NCI-H1092 (cell line): ENCODE measurements at regions not wholly inside any gene's neighbourhood (a gene's known extent, or its start where the extent isn't known, plus 50 kb on each side); places are given as distances from the start of the nearest gene placed in this dataset.
"Not testable (repeated sequence)": the region's sequence is repeated elsewhere in the genome, so short reads cannot be mapped to it uniquely, and the experiment has no call there.

Experiments
- DNase-seq: peaks from one replicate; lab custom pipeline; 2025; lab: John Stamatoyannopoulos, UW

- DNase-seq: no peak
These were observed 716.4 kb downstream of the AMY1C start for GRCh38 chr1:104466068-104466467.

GRCh38 chr1:104467590-104467989, 717.9 kb downstream of the AMY1C start:
- no peak for DNase-seq

- DNase-seq: no peak
These were observed 718.6 kb downstream of the AMY1C start for GRCh38 chr1:104468282-104468681.

- no peak for DNase-seq
These were observed 726.4 kb downstream of the AMY1C start for GRCh38 chr1:104476126-104476525.

- no peak for DNase-seq
These were observed 738.8 kb downstream of the AMY1C start for GRCh38 chr1:104488296-104489015.

- no peak for DNase-seq
These were observed 776.6 kb downstream of the AMY1C start for GRCh38 chr1:104526158-104526795.

GRCh38 chr1:104531990-104532389, 782.3 kb downstream of the AMY1C start:
- no peak for DNase-seq

GRCh38 chr1:104574620-104575019, 824.9 kb downstream of the AMY1C start:
- no peak for DNase-seq

GRCh38 chr1:104592926-104593325, 843.2 kb downstream of the AMY1C start:
- DNase-seq: no peak

- no peak for DNase-seq
These were observed 843.9 kb downstream of the AMY1C start for GRCh38 chr1:104593413-104594187.

- DNase-seq: no peak
These were observed 867.8 kb downstream of the AMY1C start for GRCh38 chr1:104617474-104617873.

GRCh38 chr1:104621221-104621620, 871.5 kb downstream of the AMY1C start:
- no peak for DNase-seq

- no peak for DNase-seq
These were observed 874.8 kb downstream of the AMY1C start for GRCh38 chr1:104624538-104624937.

GRCh38 chr1:104629589-104629988, 879.9 kb downstream of the AMY1C start:
- no peak for DNase-seq

GRCh38 chr1:104630567-104631149, 881.0 kb downstream of the AMY1C start:
- no peak for DNase-seq

GRCh38 chr1:104636581-104636980, 886.9 kb downstream of the AMY1C start:
- no peak for DNase-seq

GRCh38 chr1:104646233-104646632, 896.5 kb downstream of the AMY1C start:
- no peak for DNase-seq

GRCh38 chr1:104648269-104648691, 898.6 kb downstream of the AMY1C start:
- DNase-seq: peak; percentile 32

- not testable (repeated sequence) for DNase-seq
These were observed 914.7 kb downstream of the AMY1C start for GRCh38 chr1:104664374-104664773.

- DNase-seq: no peak
These were observed 915.6 kb downstream of the AMY1C start for GRCh38 chr1:104665300-104665699.

- no peak for DNase-seq
These were observed 922.1 kb downstream of the AMY1C start for GRCh38 chr1:104671684-104672353.

GRCh38 chr1:104699433-104699832, 949.7 kb downstream of the AMY1C start:
- DNase-seq: no peak
